ENCODE measurements at regions not wholly inside any gene's neighbourhood (a gene's known extent, or its start where the extent isn't known, plus 50 kb on each side); places are given as distances from the start of the nearest gene placed in this dataset.

DNA sequence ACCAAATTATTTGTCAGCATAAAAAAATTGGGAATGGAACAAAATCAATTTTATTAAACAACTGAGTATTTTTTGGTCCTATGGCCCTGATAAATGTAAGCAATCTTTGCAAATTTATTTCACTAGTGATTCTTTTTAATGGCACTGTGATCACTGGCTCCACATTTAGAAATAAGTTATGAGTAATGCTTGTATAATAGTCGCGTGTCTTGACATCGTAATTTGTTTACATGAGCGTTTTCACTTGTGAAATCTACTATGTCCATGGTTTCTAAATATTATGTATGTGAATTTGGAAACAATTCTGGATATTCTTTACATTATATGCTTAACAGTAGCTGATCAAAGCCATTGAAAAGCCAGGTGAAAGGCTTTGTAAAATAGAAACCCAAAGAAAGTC, 817.5 kb downstream of the EFNA5 start:
- Mint-ChIP-seq H3K36me3 (ENCODE audit: low read depth, unreplicated experiment) (no peaks in the 10 kb centered on the region), H3K27ac (ENCODE audit: unreplicated experiment) (no peak overlapping the region), H3K4me1 (ENCODE audit: unreplicated experiment) (no peaks in the 10 kb centered on the region), H3K27me3 (ENCODE audit: unreplicated experiment) (no peaks in the 10 kb centered on the region), H3K4me3 (ENCODE audit: unreplicated experiment) (no peak overlapping the region), H3K9me3 (ENCODE audit: unreplicated experiment) (no peaks in the 10 kb centered on the region)
- TF ChIP-seq, protein P1, sequence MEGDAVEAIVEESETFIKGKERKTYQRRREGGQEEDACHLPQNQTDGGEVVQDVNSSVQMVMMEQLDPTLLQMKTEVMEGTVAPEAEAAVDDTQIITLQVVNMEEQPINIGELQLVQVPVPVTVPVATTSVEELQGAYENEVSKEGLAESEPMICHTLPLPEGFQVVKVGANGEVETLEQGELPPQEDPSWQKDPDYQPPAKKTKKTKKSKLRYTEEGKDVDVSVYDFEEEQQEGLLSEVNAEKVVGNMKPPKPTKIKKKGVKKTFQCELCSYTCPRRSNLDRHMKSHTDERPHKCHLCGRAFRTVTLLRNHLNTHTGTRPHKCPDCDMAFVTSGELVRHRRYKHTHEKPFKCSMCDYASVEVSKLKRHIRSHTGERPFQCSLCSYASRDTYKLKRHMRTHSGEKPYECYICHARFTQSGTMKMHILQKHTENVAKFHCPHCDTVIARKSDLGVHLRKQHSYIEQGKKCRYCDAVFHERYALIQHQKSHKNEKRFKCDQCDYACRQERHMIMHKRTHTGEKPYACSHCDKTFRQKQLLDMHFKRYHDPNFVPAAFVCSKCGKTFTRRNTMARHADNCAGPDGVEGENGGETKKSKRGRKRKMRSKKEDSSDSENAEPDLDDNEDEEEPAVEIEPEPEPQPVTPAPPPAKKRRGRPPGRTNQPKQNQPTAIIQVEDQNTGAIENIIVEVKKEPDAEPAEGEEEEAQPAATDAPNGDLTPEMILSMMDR (IDR thresholded peaks at IDR 0.05; ENCODE audit: unreplicated experiment), result no peak
- DNase-seq (ENCODE audit: low spot score), result no peak

DNA sequence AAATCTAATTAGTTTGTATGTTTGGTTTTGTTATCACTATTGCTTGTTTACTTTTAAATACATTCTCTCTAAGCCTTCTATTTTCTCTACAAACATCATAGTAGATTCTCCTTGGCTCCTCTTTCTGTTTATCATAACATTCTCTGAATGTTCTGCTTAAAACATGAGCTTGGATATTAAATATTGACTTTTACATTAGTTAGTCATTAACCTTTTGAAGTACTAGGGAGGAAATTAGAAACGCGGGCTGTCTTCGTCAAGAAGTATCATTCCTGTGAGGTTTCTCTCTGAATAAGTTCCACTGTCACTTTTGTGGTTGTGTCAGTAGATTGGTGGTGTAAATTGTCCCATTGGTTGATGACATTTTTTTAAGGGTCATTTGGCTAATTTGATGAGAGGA, 821.5 kb downstream of the EFNA5 start:
- Mint-ChIP-seq H3K4me3 (ENCODE audit: unreplicated experiment) (no peak overlapping the region), H3K36me3 (ENCODE audit: low read depth, unreplicated experiment) (no peaks in the 10 kb centered on the region)

DNA sequence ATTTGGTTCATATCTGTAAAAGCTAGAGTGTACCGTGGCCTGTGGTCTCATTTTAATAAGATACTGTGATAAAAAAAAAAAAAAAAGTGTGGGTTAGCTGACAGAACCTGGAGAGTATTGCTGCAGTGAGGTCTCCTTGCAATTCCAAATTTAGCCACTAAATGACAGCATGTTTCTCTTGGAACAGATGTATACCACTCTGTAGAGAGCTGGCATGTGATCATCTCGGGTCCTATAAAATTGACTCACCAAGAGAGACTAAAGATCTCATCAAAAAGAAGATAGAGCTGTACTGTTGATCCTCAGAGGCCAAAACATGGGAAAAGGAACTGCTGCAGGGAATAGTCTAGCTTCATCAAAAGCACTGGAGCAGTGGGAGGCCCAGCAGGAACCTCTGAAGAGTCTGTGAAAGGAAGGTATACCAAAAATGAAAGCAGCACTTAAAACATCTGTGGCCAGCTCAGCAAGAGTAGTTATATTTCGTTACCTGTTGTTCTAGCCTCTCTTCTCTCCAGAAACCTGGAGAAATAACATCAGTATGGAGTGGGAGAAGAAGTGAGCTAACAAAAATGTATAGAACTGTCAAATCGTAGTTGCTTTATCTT, 826.8 kb downstream of the EFNA5 start:
- DNase-seq (ENCODE audit: low spot score), result no peak
- Mint-ChIP-seq H3K27me3 (ENCODE audit: unreplicated experiment) (peaks cover 2% of the 10 kb centered on the region), H3K4me3 (ENCODE audit: unreplicated experiment) (no peak overlapping the region), H3K9me3 (ENCODE audit: unreplicated experiment) (no peaks in the 10 kb centered on the region), H3K36me3 (ENCODE audit: low read depth, unreplicated experiment) (no peaks in the 10 kb centered on the region), H3K4me1 (ENCODE audit: unreplicated experiment) (no peaks in the 10 kb centered on the region), H3K27ac (ENCODE audit: unreplicated experiment) (no peak overlapping the region)
- TF ChIP-seq, protein P1 (IDR thresholded peaks at IDR 0.05; ENCODE audit: unreplicated experiment), result peak; percentile 54

More for the DNA sequence above, 821.5 kb downstream of the EFNA5 start:
- no peak for DNase-seq (ENCODE audit: low spot score)
- H3K27me3 Mint-ChIP-seq (ENCODE audit: unreplicated experiment), result no peaks in the 10 kb centered on the region
- no peaks in the 10 kb centered on the region for H3K4me1 Mint-ChIP-seq (ENCODE audit: unreplicated experiment)
- TF ChIP-seq, protein P1 (IDR thresholded peaks at IDR 0.05; ENCODE audit: unreplicated experiment), result no peak
- H3K27ac Mint-ChIP-seq (ENCODE audit: unreplicated experiment), result no peak overlapping the region
- H3K9me3 Mint-ChIP-seq (ENCODE audit: unreplicated experiment), result no peaks in the 10 kb centered on the region

DNA sequence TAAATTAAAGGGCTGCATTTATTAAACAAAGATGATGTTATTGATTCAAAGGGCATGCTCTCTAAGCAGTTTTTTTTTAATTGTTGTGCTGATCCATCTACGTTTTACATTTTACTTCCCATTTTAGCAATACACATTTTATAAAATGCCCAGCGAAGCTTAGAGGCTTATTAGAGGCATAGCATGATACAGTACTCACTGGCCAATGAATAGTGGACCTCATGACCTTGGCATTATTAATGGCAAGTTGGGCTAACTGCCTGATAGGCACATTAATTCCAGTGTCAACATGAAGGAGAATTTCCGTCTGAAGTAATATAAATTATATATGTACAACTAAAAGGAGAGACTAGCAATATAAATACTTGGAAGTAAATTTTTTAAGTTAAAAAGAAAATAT, 837.2 kb downstream of the EFNA5 start:
- peaks cover 1% of the 10 kb centered on the region for H3K27me3 Mint-ChIP-seq (ENCODE audit: unreplicated experiment)
- no peak for DNase-seq (ENCODE audit: low spot score)
- no peaks in the 10 kb centered on the region for H3K36me3 Mint-ChIP-seq (ENCODE audit: low read depth, unreplicated experiment)
- TF ChIP-seq, protein P1 (IDR thresholded peaks at IDR 0.05; ENCODE audit: unreplicated experiment), result no peak
- H3K27ac Mint-ChIP-seq (ENCODE audit: unreplicated experiment), result no peak overlapping the region
- no peaks in the 10 kb centered on the region for H3K4me1 Mint-ChIP-seq (ENCODE audit: unreplicated experiment)
- no peaks in the 10 kb centered on the region for H3K9me3 Mint-ChIP-seq (ENCODE audit: unreplicated experiment)
- H3K4me3 Mint-ChIP-seq (ENCODE audit: unreplicated experiment), result no peak overlapping the region

DNA sequence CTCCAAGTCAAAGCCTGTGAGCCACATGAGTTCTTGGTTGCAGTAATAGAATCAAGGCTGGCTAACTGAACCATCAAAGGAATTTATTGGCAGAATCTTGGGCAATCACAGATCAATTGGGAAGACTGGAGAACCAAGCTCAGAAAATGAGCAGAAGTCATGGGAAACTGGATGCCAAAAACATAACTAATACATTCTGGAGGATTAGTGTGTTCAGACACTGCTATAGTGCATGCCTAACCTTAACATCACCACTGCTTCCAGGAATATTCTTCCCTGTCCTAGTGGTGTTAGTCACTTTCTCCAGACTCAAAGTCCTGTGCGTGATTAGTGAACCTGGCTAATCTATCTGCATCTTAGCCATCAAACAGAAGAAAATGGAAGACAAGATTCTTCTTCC, 843.7 kb downstream of the EFNA5 start:
- no peak overlapping the region for H3K27ac Mint-ChIP-seq (ENCODE audit: unreplicated experiment)
- no peaks in the 10 kb centered on the region for H3K36me3 Mint-ChIP-seq (ENCODE audit: low read depth, unreplicated experiment)
- TF ChIP-seq, protein P1 (IDR thresholded peaks at IDR 0.05; ENCODE audit: unreplicated experiment), result no peak
- no peaks in the 10 kb centered on the region for H3K9me3 Mint-ChIP-seq (ENCODE audit: unreplicated experiment)
- H3K27me3 Mint-ChIP-seq (ENCODE audit: unreplicated experiment), result peaks cover 1% of the 10 kb centered on the region
- DNase-seq (ENCODE audit: low spot score), result no peak
- H3K4me1 Mint-ChIP-seq (ENCODE audit: unreplicated experiment), result no peaks in the 10 kb centered on the region
- H3K4me3 Mint-ChIP-seq (ENCODE audit: unreplicated experiment), result no peak overlapping the region

All from endothelial cell (in vitro differentiated cells).